Cardiac muscle cell (in vitro differentiated cells and primary cell): ENCODE measurements at regions not wholly inside any gene's neighbourhood (a gene's known extent, or its start where the extent isn't known, plus 50 kb on each side); places are given as distances from the start of the nearest gene placed in this dataset.

Experiments used
- DNase-seq, 2 donors: peaks; one replicate each; pipeline versions ENCODE4 v3.0.0 to v3.0.0-alpha.2; 2010 to 2017; ENCODE audit warnings: low read depth in 1 of 2, low spot score in 1 of 2
- H3K27ac ChIP-seq: fragments of 200-600 bp; sonication (generic); 2 replicates; pipeline ENCODE4 v1.5.1; 2016
- H3K27me3 ChIP-seq: fragments of 200-600 bp; sonication (generic); 2 replicates; pipeline ENCODE4 v1.6.0; 2016; ENCODE audit warnings: control low read depth
- H3K36me3 ChIP-seq: fragments of 200-600 bp; sonication (generic); 2 replicates; pipeline ENCODE4 v1.5.1; 2016; ENCODE audit warnings: control low read depth
- H3K4me1 ChIP-seq: fragments of 200-600 bp; sonication (generic); 2 replicates; pipeline ENCODE4 v1.8.1; 2017; ENCODE audit warnings: low read depth, mild to moderate bottlenecking, mixed run types
- H3K4me3 ChIP-seq: fragments of 200-600 bp; sonication (generic); 2 replicates; pipeline ENCODE4 v1.5.1; 2016; ENCODE audit warnings: mild to moderate bottlenecking
- H3K9me3 ChIP-seq: fragments of 200-600 bp; sonication (generic); 2 replicates; pipeline ENCODE4 v1.5.1; 2017; ENCODE audit warnings: low read depth, mild to moderate bottlenecking, control low read depth
- CTCF ChIP-seq: IDR thresholded peaks from 2 replicates; pipeline ENCODE4 v1.5.1; 2012; ENCODE audit warnings: low read depth, mild to moderate bottlenecking, low read length

- no peak for TF ChIP-seq CTCF
- Histone ChIP-seq H3K9me3 (no peaks in the 10 kb centered on the region), H3K36me3 (no peaks in the 10 kb centered on the region), H3K27ac (no peak overlapping the region), H3K4me3 (no peak overlapping the region), H3K4me1 (no peaks in the 10 kb centered on the region), H3K27me3 (no peaks in the 10 kb centered on the region)
- DNase-seq, result no peak
Observed at GRCh38 chr7:69182596-69183467, 415.4 kb upstream of the AUTS2 start.

GRCh38 chr7:69184339-69184738 is 413.9 kb upstream of the AUTS2 start:
- no peak for TF ChIP-seq CTCF
- no peaks in the 10 kb centered on the region for H3K4me1 ChIP-seq
- no peak for DNase-seq
- H3K9me3 ChIP-seq, result no peaks in the 10 kb centered on the region
- no peaks in the 10 kb centered on the region for H3K27me3 ChIP-seq
- H3K36me3 ChIP-seq, result no peaks in the 10 kb centered on the region
- H3K4me3 ChIP-seq, result no peak overlapping the region
- no peak overlapping the region for H3K27ac ChIP-seq

GRCh38 chr7:69185170-69185569 is 413.1 kb upstream of the AUTS2 start:
- no peaks in the 10 kb centered on the region for H3K4me1 ChIP-seq
- no peaks in the 10 kb centered on the region for H3K27me3 ChIP-seq
- no peaks in the 10 kb centered on the region for H3K9me3 ChIP-seq
- TF ChIP-seq CTCF, result no peak
- no peaks in the 10 kb centered on the region for H3K36me3 ChIP-seq
- no peak overlapping the region for H3K4me3 ChIP-seq
- no peak for DNase-seq
- H3K27ac ChIP-seq, result no peak overlapping the region

- Histone ChIP-seq H3K27ac (no peak overlapping the region), H3K4me1 (no peaks in the 10 kb centered on the region), H3K9me3 (no peaks in the 10 kb centered on the region), H3K36me3 (no peaks in the 10 kb centered on the region), H3K27me3 (no peaks in the 10 kb centered on the region), H3K4me3 (no peak overlapping the region)
- no peak for TF ChIP-seq CTCF
- no peak for DNase-seq
Observed at GRCh38 chr7:69186974-69187373, 411.3 kb upstream of the AUTS2 start.

GRCh38 chr7:69187824-69188333 is 410.4 kb upstream of the AUTS2 start:
- no peak for TF ChIP-seq CTCF
- Histone ChIP-seq H3K27ac (no peak overlapping the region), H3K36me3 (no peaks in the 10 kb centered on the region), H3K27me3 (no peaks in the 10 kb centered on the region), H3K4me3 (no peak overlapping the region), H3K4me1 (no peaks in the 10 kb centered on the region), H3K9me3 (no peaks in the 10 kb centered on the region)
- DNase-seq, result peak in 1 of 2 donors; percentile 15
